ENCODE measurements at regions not wholly inside any gene's neighbourhood (a gene's known extent, or its start where the extent isn't known, plus 50 kb on each side); places are given as distances from the start of the nearest gene placed in this dataset.

GRCh38 chr6:113340371-113340770 is 516.8 kb upstream of the MARCKS start:
- WGBS, 2 experiments (ENCODE audit: insufficient coverage in 2 of 2), result 90 to 92% methylated on average over 4 of the region's 4 CpGs
- Histone ChIP-seq H3K9me3 (ENCODE audit: control insufficient read depth, low read length) (no peaks in the 10 kb centered on the region), H3K36me3 (ENCODE audit: control insufficient read depth, insufficient read depth, low read length) (no peaks in the 10 kb centered on the region), H3K27ac (ENCODE audit: low read depth, low read length, severe bottlenecking) (no peak overlapping the region), H3K4me1 (ENCODE audit: control insufficient read depth, insufficient read depth, low read length, poor library complexity, severe bottlenecking) (peaks cover 9% of the 10 kb centered on the region), H3K4me3 (ENCODE audit: extremely low read depth, insufficient read depth, low read length, poor library complexity, severe bottlenecking) (no peak overlapping the region)

- peaks cover 24% of the 10 kb centered on the region for H3K4me1 ChIP-seq (ENCODE audit: control insufficient read depth, insufficient read depth, low read length, poor library complexity, severe bottlenecking)
- no peaks in the 10 kb centered on the region for H3K36me3 ChIP-seq (ENCODE audit: control insufficient read depth, insufficient read depth, low read length)
- no peaks in the 10 kb centered on the region for H3K9me3 ChIP-seq (ENCODE audit: control insufficient read depth, low read length)
- no peak overlapping the region for H3K4me3 ChIP-seq (ENCODE audit: extremely low read depth, insufficient read depth, low read length, poor library complexity, severe bottlenecking)
- H3K27ac ChIP-seq (ENCODE audit: low read depth, low read length, severe bottlenecking), result no peak overlapping the region
- 100% methylated on average over 1 of the region's 1 CpG; no CpG with 5 or more reads in 1 of the 2 experiments for WGBS, 2 experiments (ENCODE audit: insufficient coverage in 2 of 2)
Observed at GRCh38 chr6:113343940-113344339, 513.2 kb upstream of the MARCKS start.

GRCh38 chr6:113344969-113345368 is 512.2 kb upstream of the MARCKS start:
- H3K9me3 ChIP-seq (ENCODE audit: control insufficient read depth, low read length), result peaks cover 3% of the 10 kb centered on the region
- H3K4me3 ChIP-seq (ENCODE audit: extremely low read depth, insufficient read depth, low read length, poor library complexity, severe bottlenecking), result no peak overlapping the region
- 83 to 100% methylated on average over 1 of the region's 2 CpGs for WGBS, 2 experiments (ENCODE audit: insufficient coverage in 2 of 2)

GRCh38 chr6:113347436-113347835 is 509.7 kb upstream of the MARCKS start:
- Histone ChIP-seq H3K27ac (ENCODE audit: low read depth, low read length, severe bottlenecking) (peak overlapping the region; percentile 51), H3K9me3 (ENCODE audit: control insufficient read depth, low read length) (peaks cover 3% of the 10 kb centered on the region), H3K36me3 (ENCODE audit: control insufficient read depth, insufficient read depth, low read length) (no peaks in the 10 kb centered on the region), H3K4me3 (ENCODE audit: extremely low read depth, insufficient read depth, low read length, poor library complexity, severe bottlenecking) (no peak overlapping the region), H3K4me1 (ENCODE audit: control insufficient read depth, insufficient read depth, low read length, poor library complexity, severe bottlenecking) (peaks cover 36% of the 10 kb centered on the region)
- WGBS, 2 experiments (ENCODE audit: insufficient coverage in 2 of 2), result 20% methylated on average over 1 to 2 of the region's 3 CpGs

More at GRCh38 chr6:113344969-113345368, 512.2 kb upstream of the MARCKS start:
- Histone ChIP-seq H3K27ac (ENCODE audit: low read depth, low read length, severe bottlenecking) (no peak overlapping the region), H3K36me3 (ENCODE audit: control insufficient read depth, insufficient read depth, low read length) (no peaks in the 10 kb centered on the region), H3K4me1 (ENCODE audit: control insufficient read depth, insufficient read depth, low read length, poor library complexity, severe bottlenecking) (peaks cover 22% of the 10 kb centered on the region)

GRCh38 chr6:113350461-113350860 is 506.7 kb upstream of the MARCKS start:
- Histone ChIP-seq H3K9me3 (ENCODE audit: control insufficient read depth, low read length) (peaks cover 3% of the 10 kb centered on the region), H3K4me1 (ENCODE audit: control insufficient read depth, insufficient read depth, low read length, poor library complexity, severe bottlenecking) (peaks cover 45% of the 10 kb centered on the region), H3K4me3 (ENCODE audit: extremely low read depth, insufficient read depth, low read length, poor library complexity, severe bottlenecking) (no peak overlapping the region), H3K36me3 (ENCODE audit: control insufficient read depth, insufficient read depth, low read length) (no peaks in the 10 kb centered on the region), H3K27ac (ENCODE audit: low read depth, low read length, severe bottlenecking) (no peak overlapping the region)
- 50% methylated on average over 1 of the region's 1 CpG; no CpG with 5 or more reads in 1 of the 2 experiments for WGBS, 2 experiments (ENCODE audit: insufficient coverage in 2 of 2)

- no peak overlapping the region for H3K4me3 ChIP-seq (ENCODE audit: extremely low read depth, insufficient read depth, low read length, poor library complexity, severe bottlenecking)
- H3K4me1 ChIP-seq (ENCODE audit: control insufficient read depth, insufficient read depth, low read length, poor library complexity, severe bottlenecking), result peaks cover 45% of the 10 kb centered on the region
- WGBS, 2 experiments (ENCODE audit: insufficient coverage in 2 of 2), result 73 to 83% methylated on average over 1 of the region's 4 CpGs
- peak overlapping the region; percentile 36 for H3K27ac ChIP-seq (ENCODE audit: low read depth, low read length, severe bottlenecking)
- no peaks in the 10 kb centered on the region for H3K36me3 ChIP-seq (ENCODE audit: control insufficient read depth, insufficient read depth, low read length)
- H3K9me3 ChIP-seq (ENCODE audit: control insufficient read depth, low read length), result peaks cover 3% of the 10 kb centered on the region
Observed at GRCh38 chr6:113351173-113351834, 505.8 kb upstream of the MARCKS start.

GRCh38 chr6:113352029-113352801 is 504.9 kb upstream of the MARCKS start:
- peak overlapping the region; percentile 97 for H3K27ac ChIP-seq (ENCODE audit: low read depth, low read length, severe bottlenecking)
- H3K4me3 ChIP-seq (ENCODE audit: extremely low read depth, insufficient read depth, low read length, poor library complexity, severe bottlenecking), result no peak overlapping the region
- H3K9me3 ChIP-seq (ENCODE audit: control insufficient read depth, low read length), result peaks cover 3% of the 10 kb centered on the region
- WGBS, 2 experiments (ENCODE audit: insufficient coverage in 2 of 2), result 84 to 100% methylated on average over 1 to 2 of the region's 3 CpGs
- no peaks in the 10 kb centered on the region for H3K36me3 ChIP-seq (ENCODE audit: control insufficient read depth, insufficient read depth, low read length)
- H3K4me1 ChIP-seq (ENCODE audit: control insufficient read depth, insufficient read depth, low read length, poor library complexity, severe bottlenecking), result peaks cover 39% of the 10 kb centered on the region

- peak overlapping the region; percentile 97 for H3K27ac ChIP-seq (ENCODE audit: low read depth, low read length, severe bottlenecking)
- H3K4me1 ChIP-seq (ENCODE audit: control insufficient read depth, insufficient read depth, low read length, poor library complexity, severe bottlenecking), result peaks cover 34% of the 10 kb centered on the region
- WGBS, 2 experiments (ENCODE audit: insufficient coverage in 2 of 2), result 80% methylated on average over 1 of the region's 3 CpGs; no CpG with 5 or more reads in 1 of the 2 experiments
- no peaks in the 10 kb centered on the region for H3K36me3 ChIP-seq (ENCODE audit: control insufficient read depth, insufficient read depth, low read length)
- H3K4me3 ChIP-seq (ENCODE audit: extremely low read depth, insufficient read depth, low read length, poor library complexity, severe bottlenecking), result no peak overlapping the region
- peaks cover 3% of the 10 kb centered on the region for H3K9me3 ChIP-seq (ENCODE audit: control insufficient read depth, low read length)
Observed at GRCh38 chr6:113352831-113353230, 504.3 kb upstream of the MARCKS start.

GRCh38 chr6:113353392-113353791 is 503.8 kb upstream of the MARCKS start:
- H3K27ac ChIP-seq (ENCODE audit: low read depth, low read length, severe bottlenecking), result no peak overlapping the region
- no peak overlapping the region for H3K4me3 ChIP-seq (ENCODE audit: extremely low read depth, insufficient read depth, low read length, poor library complexity, severe bottlenecking)
- peaks cover 3% of the 10 kb centered on the region for H3K9me3 ChIP-seq (ENCODE audit: control insufficient read depth, low read length)
- no peaks in the 10 kb centered on the region for H3K36me3 ChIP-seq (ENCODE audit: control insufficient read depth, insufficient read depth, low read length)
- peaks cover 30% of the 10 kb centered on the region for H3K4me1 ChIP-seq (ENCODE audit: control insufficient read depth, insufficient read depth, low read length, poor library complexity, severe bottlenecking)
- 100% methylated on average over 1 of the region's 2 CpGs for WGBS, 2 experiments (ENCODE audit: insufficient coverage in 2 of 2)

GRCh38 chr6:113354204-113354895 is 502.8 kb upstream of the MARCKS start:
- 100% methylated on average over 3 of the region's 6 CpGs for WGBS, 2 experiments (ENCODE audit: insufficient coverage in 2 of 2)
- Histone ChIP-seq H3K27ac (ENCODE audit: low read depth, low read length, severe bottlenecking) (no peak overlapping the region), H3K4me1 (ENCODE audit: control insufficient read depth, insufficient read depth, low read length, poor library complexity, severe bottlenecking) (peaks cover 39% of the 10 kb centered on the region), H3K9me3 (ENCODE audit: control insufficient read depth, low read length) (peaks cover 3% of the 10 kb centered on the region), H3K36me3 (ENCODE audit: control insufficient read depth, insufficient read depth, low read length) (no peaks in the 10 kb centered on the region), H3K4me3 (ENCODE audit: extremely low read depth, insufficient read depth, low read length, poor library complexity, severe bottlenecking) (no peak overlapping the region)
